SJCRH30 (cell line): ENCODE measurements at regions not wholly inside any gene's neighbourhood (a gene's known extent, or its start where the extent isn't known, plus 50 kb on each side); places are given as distances from the start of the nearest gene placed in this dataset.
"Not testable (repeated sequence)": the region's sequence is repeated elsewhere in the genome, so short reads cannot be mapped to it uniquely, and the experiment has no call there.

Experiments used
- DNase-seq, 2 experiments: peaks; one replicate each; pipeline ENCODE4 v3.0.0-alpha.2; 2015 to 2020
- H3K27ac ChIP-seq: fragments of 250-450 bp; sonication (Bioruptor Pico); 2 replicates; pipeline ENCODE4 v1.5.1; 2020; ENCODE audit warnings: mild to moderate bottlenecking, moderate library complexity
- H3K27me3 ChIP-seq: fragments of 250-450 bp; sonication (Bioruptor Pico); 2 replicates; pipeline ENCODE4 v1.5.1; 2020; ENCODE audit warnings: mild to moderate bottlenecking, moderate library complexity
- H3K36me3 ChIP-seq: fragments of 250-450 bp; sonication (Bioruptor Pico); 2 replicates; pipeline ENCODE4 v1.5.1; 2020; ENCODE audit warnings: mild to moderate bottlenecking, moderate library complexity
- H3K4me1 ChIP-seq: fragments of 250-450 bp; sonication (Bioruptor Pico); 2 replicates; pipeline ENCODE4 v1.5.1; 2020; ENCODE audit warnings: mild to moderate bottlenecking, moderate library complexity
- H3K4me3 ChIP-seq: fragments of 250-450 bp; sonication (Bioruptor Pico); 2 replicates; pipeline ENCODE4 v1.5.1; 2020; ENCODE audit warnings: mild to moderate bottlenecking, moderate library complexity
- H3K9me3 ChIP-seq: fragments of 250-450 bp; sonication (Bioruptor Pico); replicated peaks from 2 replicates; pipeline ENCODE4 v1.5.1; 2020; ENCODE audit warnings: mild to moderate bottlenecking, moderate library complexity

- not testable (repeated sequence) for H3K9me3 ChIP-seq, H3K27me3 ChIP-seq, H3K27ac ChIP-seq, H3K36me3 ChIP-seq, H3K4me1 ChIP-seq, H3K4me3 ChIP-seq, DNase-seq
These were observed 59.2 kb upstream of the CCDC180 start for GRCh38 chr9:97248252-97248651.

GRCh38 chr9:97243606-97244005, 63.9 kb upstream of the CCDC180 start:
- H3K27ac ChIP-seq: no peak overlapping the region
- H3K4me3 ChIP-seq: no peak overlapping the region
- H3K36me3 ChIP-seq: no peaks in the 10 kb centered on the region
- H3K27me3 ChIP-seq: no peaks in the 10 kb centered on the region
- no peaks in the 10 kb centered on the region for H3K9me3 ChIP-seq
- no peak for DNase-seq
- no peaks in the 10 kb centered on the region for H3K4me1 ChIP-seq

- H3K9me3 ChIP-seq, H3K27ac ChIP-seq, H3K36me3 ChIP-seq, DNase-seq, H3K4me1 ChIP-seq, H3K4me3 ChIP-seq, H3K27me3 ChIP-seq: not testable (repeated sequence)
These were observed 66.0 kb upstream of the CCDC180 start for GRCh38 chr9:97241430-97241829.

- Histone ChIP-seq H3K27me3 (no peaks in the 10 kb centered on the region), H3K9me3 (no peaks in the 10 kb centered on the region), H3K27ac (peak overlapping the region; percentile 46; the same call in 1 of the 2 replicates), H3K36me3 (no peaks in the 10 kb centered on the region), H3K4me1 (no peaks in the 10 kb centered on the region), H3K4me3 (peak overlapping the region; percentile 59)
- peak; percentile 83 to 84 for DNase-seq
These were observed 69.2 kb upstream of the CCDC180 start for GRCh38 chr9:97237951-97238889.

GRCh38 chr9:97237311-97237786, 70.1 kb upstream of the CCDC180 start:
- Histone ChIP-seq H3K27me3 (no peaks in the 10 kb centered on the region), H3K9me3 (no peaks in the 10 kb centered on the region), H3K4me1 (no peaks in the 10 kb centered on the region), H3K4me3 (peak overlapping the region; percentile 59), H3K27ac (no peak overlapping the region), H3K36me3 (no peaks in the 10 kb centered on the region)
- no peak for DNase-seq

DNA sequence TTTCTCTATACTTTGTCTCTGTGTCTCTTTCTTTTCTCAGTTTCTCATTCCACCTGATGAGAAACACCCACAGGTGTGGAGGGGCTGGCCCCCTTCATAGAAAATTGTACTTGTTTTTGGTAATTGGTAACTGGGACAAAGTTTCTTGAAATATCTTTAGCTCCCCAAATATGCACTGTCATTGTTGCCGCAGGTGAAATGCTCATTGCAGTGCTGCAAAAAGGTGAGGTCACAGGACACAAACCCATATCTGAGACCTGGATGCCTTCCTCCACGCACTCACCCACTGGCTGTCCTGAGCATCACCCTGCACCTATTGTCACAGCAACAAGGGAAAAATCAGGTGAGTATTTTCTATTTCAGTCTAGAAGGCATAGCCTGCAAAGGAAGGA, 74.5 kb upstream of the CCDC180 start:
- not testable (repeated sequence) for H3K27ac ChIP-seq, H3K4me3 ChIP-seq, DNase-seq, H3K4me1 ChIP-seq, H3K27me3 ChIP-seq, H3K36me3 ChIP-seq, H3K9me3 ChIP-seq

DNA sequence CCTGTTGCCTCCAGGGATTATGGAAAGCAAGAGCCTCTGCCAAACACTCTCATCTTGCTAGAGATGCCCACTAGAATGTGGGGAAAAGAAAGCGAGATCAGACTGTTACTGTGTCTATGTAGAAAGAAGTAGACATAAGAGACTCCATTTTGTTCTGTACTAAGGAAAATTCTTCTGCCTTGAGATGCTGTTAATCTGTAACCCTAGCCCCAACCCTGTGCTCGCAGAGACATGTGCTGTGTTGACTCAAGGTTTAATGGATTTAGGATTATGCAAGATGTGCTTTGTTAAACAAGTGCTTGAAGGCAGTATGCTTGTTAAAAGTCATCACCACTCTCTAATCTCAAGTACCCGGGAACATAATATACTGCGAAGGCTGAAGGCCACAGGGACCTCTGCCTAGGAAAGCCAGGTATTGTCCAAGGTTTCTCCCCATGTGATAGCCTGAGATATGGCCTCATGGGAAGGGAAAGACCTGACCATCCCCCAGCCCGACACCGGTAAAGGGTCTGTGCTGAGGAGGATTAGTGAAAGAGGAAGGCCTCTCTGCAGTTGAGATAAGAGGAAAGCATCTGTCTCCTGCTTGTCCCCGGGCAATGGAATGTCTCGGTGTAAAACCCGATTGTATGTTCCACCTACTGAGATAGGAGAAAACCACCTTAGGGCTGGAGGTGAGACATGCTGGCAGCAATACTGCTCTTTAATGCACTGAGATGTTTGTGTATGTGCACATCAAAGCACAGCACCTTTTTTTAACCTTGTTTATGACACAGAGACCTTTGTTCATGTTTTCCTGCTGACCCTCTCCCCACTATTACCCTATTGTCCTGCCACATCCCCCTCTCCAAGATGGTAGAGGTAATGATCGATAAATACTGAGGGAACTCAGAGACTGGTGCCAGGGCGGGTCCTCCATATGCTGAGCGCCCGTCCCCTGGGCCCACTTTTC, 75.1 kb upstream of the CCDC180 start:
- H3K36me3 ChIP-seq, H3K4me3 ChIP-seq, H3K9me3 ChIP-seq, H3K27me3 ChIP-seq, H3K4me1 ChIP-seq, DNase-seq, H3K27ac ChIP-seq: not testable (repeated sequence)

GRCh38 chr9:97222393-97222792, 85.1 kb upstream of the CCDC180 start:
- H3K4me3 ChIP-seq, H3K9me3 ChIP-seq, H3K27ac ChIP-seq, H3K27me3 ChIP-seq, H3K36me3 ChIP-seq, DNase-seq, H3K4me1 ChIP-seq: not testable (repeated sequence)

DNA sequence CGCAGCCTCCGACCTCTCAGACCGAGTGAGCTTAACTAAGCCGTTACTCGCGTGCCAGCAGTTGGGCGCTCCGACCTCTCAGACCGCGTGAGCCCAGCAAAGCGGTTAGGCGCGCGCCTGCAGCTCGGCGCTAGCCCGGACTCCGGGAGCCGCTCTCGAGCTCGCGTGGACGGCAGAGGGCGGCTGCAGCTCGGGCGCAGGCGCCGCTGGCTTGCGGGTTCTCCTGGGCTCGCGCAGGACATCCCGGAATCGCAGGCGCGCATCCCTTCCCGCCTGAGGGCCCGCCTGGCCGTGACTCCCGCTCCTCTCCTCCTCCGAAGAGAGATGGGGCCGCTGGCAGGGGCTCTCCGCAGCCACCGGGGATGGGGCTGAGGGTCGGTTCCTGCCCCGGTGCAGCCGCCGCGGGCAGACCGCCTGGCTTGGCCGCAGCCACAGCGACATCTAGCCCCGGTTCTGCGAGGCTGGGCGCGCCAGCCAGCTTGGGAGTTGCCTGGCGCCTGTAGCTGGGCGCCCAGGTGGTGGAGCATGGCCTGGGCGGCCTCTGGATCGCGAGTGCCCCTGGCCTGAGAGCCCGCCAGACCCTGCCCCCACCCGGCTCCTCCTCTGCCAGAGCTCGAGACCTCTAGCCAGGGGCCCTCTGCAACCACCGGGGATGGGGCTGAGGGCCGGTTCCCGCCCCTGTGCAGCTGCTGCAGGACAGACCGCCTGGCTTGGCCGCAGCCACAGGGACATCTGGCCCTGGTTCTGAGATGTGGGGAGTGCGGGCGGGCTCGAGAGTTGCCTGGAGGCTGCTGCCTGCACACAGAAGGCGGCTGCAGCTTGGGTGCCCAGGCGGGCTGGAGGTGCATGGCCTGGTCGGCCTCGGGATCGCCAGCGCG, 85.7 kb upstream of the CCDC180 start:
- H3K27me3 ChIP-seq, H3K4me1 ChIP-seq, H3K4me3 ChIP-seq, H3K9me3 ChIP-seq, H3K36me3 ChIP-seq, DNase-seq, H3K27ac ChIP-seq: not testable (repeated sequence)

GRCh38 chr9:97220894-97221477, 86.5 kb upstream of the CCDC180 start:
- H3K9me3 ChIP-seq: no peaks in the 10 kb centered on the region
- no peaks in the 10 kb centered on the region for H3K4me1 ChIP-seq
- no peak for DNase-seq
- H3K27me3 ChIP-seq: no peaks in the 10 kb centered on the region
- H3K27ac ChIP-seq: no peak overlapping the region
- H3K36me3 ChIP-seq: no peaks in the 10 kb centered on the region
- H3K4me3 ChIP-seq: no peak overlapping the region

DNA sequence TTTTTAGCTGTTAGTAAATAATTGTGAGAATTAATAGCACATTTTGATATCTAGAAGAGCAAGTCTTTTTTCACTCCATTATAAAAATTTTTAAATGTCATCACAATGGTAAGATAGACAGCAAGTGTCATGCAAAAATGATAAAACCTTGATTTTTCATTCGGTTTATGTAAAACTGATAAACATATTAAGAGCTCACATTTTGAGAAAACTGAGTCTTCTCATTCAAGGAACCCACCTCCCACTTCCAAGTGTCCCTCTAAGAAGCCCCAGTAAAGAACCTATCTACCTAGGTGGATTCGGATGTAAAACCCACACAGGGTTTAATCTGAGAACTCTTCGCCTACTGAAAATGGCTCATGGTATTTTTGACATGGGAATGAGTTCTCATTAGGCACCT, 87.1 kb upstream of the CCDC180 start:
- not testable (repeated sequence) for H3K27ac ChIP-seq, H3K4me1 ChIP-seq, H3K4me3 ChIP-seq, H3K27me3 ChIP-seq, H3K9me3 ChIP-seq, H3K36me3 ChIP-seq, DNase-seq

GRCh38 chr9:97219443-97220140, 87.9 kb upstream of the CCDC180 start:
- not testable (repeated sequence) for H3K4me1 ChIP-seq, H3K27ac ChIP-seq, H3K9me3 ChIP-seq, H3K4me3 ChIP-seq, H3K36me3 ChIP-seq, H3K27me3 ChIP-seq, DNase-seq

- H3K27ac ChIP-seq, H3K36me3 ChIP-seq, H3K27me3 ChIP-seq, DNase-seq, H3K4me1 ChIP-seq, H3K4me3 ChIP-seq, H3K9me3 ChIP-seq: not testable (repeated sequence)
These were observed 92.3 kb upstream of the CCDC180 start for GRCh38 chr9:97215127-97215526.

DNA sequence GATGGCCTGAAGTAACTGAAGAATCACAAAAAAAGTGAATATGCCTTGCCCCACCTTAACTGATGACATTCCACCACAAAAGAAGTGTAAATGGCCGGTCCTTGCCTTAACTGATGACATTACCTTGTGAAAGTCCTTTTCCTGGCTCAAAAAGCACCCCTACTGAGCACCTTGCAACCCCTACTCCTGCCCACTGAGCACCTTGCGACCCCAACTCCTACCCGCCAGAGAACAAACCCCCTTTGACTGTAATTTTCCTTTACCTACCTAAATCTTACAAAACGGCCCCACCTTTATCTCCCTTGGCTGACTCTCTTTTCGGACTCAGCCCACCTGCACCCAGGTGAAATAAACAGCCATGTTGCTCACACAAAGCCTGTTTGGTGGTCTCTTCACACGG, 92.9 kb upstream of the CCDC180 start:
- not testable (repeated sequence) for DNase-seq, H3K27me3 ChIP-seq, H3K27ac ChIP-seq, H3K4me1 ChIP-seq, H3K4me3 ChIP-seq, H3K36me3 ChIP-seq, H3K9me3 ChIP-seq
